IMR-90 (cell line): ENCODE measurements at regions not wholly inside any gene's neighbourhood (a gene's known extent, or its start where the extent isn't known, plus 50 kb on each side); places are given as distances from the start of the nearest gene placed in this dataset.
A peak's percentile ranks its signal among the peaks of the same experiment; 100 is the strongest.

Experiments
- ATAC-seq: fragments of 200-7000 bp; cut with Tn5 transposase; 2 replicates; pipeline ENCODE4 v1.9.1; 2020; ENCODE audit warnings: low read depth, mild to moderate bottlenecking, moderate library complexity
- BruUV-seq: library from RNA; stranded (reverse); fragments of 400-500 nt; replicated peaks from 2 replicates; lab custom pipeline; 2021; lab: Mats Ljungman, UMichigan
- CTCF ChIA-PET: fragments of 300-600 bp; formaldehyde crosslinking; extraction: SDS; loops from one replicate; lab custom pipeline; 2021; ENCODE audit warnings: antibody characterized with exemption; lab: Yijun Ruan, JAX
- POLR2A ChIA-PET: fragments of 300-600 bp; sonication (Branson Sonifier 250); formaldehyde crosslinking; loops from one replicate; lab custom pipeline; 2022; ENCODE audit warnings: antibody characterized with exemption; ENCODE audit not compliant: unreplicated experiment; lab: Charles Lee
- DNase-seq: peaks from one replicate; pipeline ENCODE4 v3.0.0; 2013
- H2AFZ ChIP-seq: replicated peaks from 2 replicates; pipeline ENCODE3; 2013; ENCODE audit warnings: low read length, mild to moderate bottlenecking; ENCODE audit not compliant: poor library complexity
- H2AK5ac ChIP-seq: 2 replicates; pipeline ENCODE4 v1.6.1; 2013; ENCODE audit warnings: low read depth, low read length, inconsistent platforms
- H2AK9ac ChIP-seq: replicated peaks from 2 replicates; pipeline ENCODE3; 2013; ENCODE audit warnings: mild to moderate bottlenecking, low read depth, low read length, moderate library complexity; ENCODE audit not compliant: poor library complexity
- H2BK120ac ChIP-seq: 2 replicates; pipeline ENCODE4 v1.6.1; 2013; ENCODE audit warnings: low read depth, low read length, inconsistent platforms
- H2BK15ac ChIP-seq: 3 replicates; pipeline ENCODE4 v1.6.1; 2013; ENCODE audit warnings: low read depth, low read length, inconsistent platforms
- H2BK20ac ChIP-seq: 2 replicates; pipeline ENCODE4 v1.6.1; 2013; ENCODE audit warnings: low read depth, mild to moderate bottlenecking, inconsistent platforms, low read length, moderate library complexity
- H2BK5ac ChIP-seq: 2 replicates; pipeline ENCODE4 v1.6.1; 2013; ENCODE audit warnings: mild to moderate bottlenecking, low read depth, low read length, inconsistent platforms; ENCODE audit not compliant: poor library complexity, severe bottlenecking
- H3K14ac ChIP-seq: replicated peaks from 2 replicates; pipeline ENCODE4 v1.6.1; 2013; ENCODE audit warnings: low read depth, low read length, inconsistent platforms
- H3K18ac ChIP-seq: 2 replicates; pipeline ENCODE4 v1.6.1; 2013; ENCODE audit warnings: low read depth, low read length, control low read depth
- H3K23ac ChIP-seq: 2 replicates; pipeline ENCODE4 v1.6.1; 2013; ENCODE audit warnings: low read depth, low read length, inconsistent platforms
- H3K27ac ChIP-seq: 2 replicates; pipeline ENCODE4 v1.5.1; 2013; ENCODE audit warnings: mild to moderate bottlenecking, control low read depth, low read length; ENCODE audit not compliant: insufficient read depth
- H3K27me3 ChIP-seq: 2 replicates; pipeline ENCODE4 v1.6.1; 2013; ENCODE audit warnings: low read length; ENCODE audit not compliant: control insufficient read depth, insufficient read depth
- H3K36me3 ChIP-seq: 2 replicates; pipeline ENCODE4 v1.6.1; 2013; ENCODE audit warnings: low read length, mixed read lengths; ENCODE audit not compliant: control insufficient read depth, insufficient read depth
- H3K4ac ChIP-seq: 2 replicates; pipeline ENCODE4 v1.6.1; 2013; ENCODE audit warnings: low read depth, low read length, inconsistent platforms
- H3K4me1 ChIP-seq: 2 replicates; pipeline ENCODE4 v1.6.1; 2013; ENCODE audit warnings: low read length, mixed read lengths; ENCODE audit not compliant: control insufficient read depth, insufficient read depth
- H3K4me2 ChIP-seq: 2 replicates; pipeline ENCODE4 v1.6.1; 2013; ENCODE audit warnings: low read depth, mild to moderate bottlenecking, control low read depth, low read length, moderate library complexity
- H3K4me3 ChIP-seq: 2 replicates; pipeline ENCODE4 v1.5.1; 2013; ENCODE audit warnings: low read depth, mild to moderate bottlenecking, control low read depth, low read length, moderate library complexity; ENCODE audit not compliant: insufficient read depth
- H3K56ac ChIP-seq: 2 replicates; pipeline ENCODE4 v1.6.1; 2013; ENCODE audit warnings: low read length, inconsistent platforms; ENCODE audit not compliant: insufficient read depth; ENCODE audit errors: extremely low read depth
- H3K79me1 ChIP-seq, 2 experiments: 2 replicates each; pipeline ENCODE4 v1.6.1; 2013; ENCODE audit warnings: low read length in 2 of 2, inconsistent platforms in 1 of 2, low read depth in 1 of 2
- H3K9ac ChIP-seq: 2 replicates; pipeline ENCODE4 v1.6.1; 2013; ENCODE audit warnings: low read depth, low read length, control low read depth
- H3K9me1 ChIP-seq: 2 replicates; pipeline ENCODE4 v1.6.1; 2013; ENCODE audit warnings: low read length, inconsistent platforms; ENCODE audit not compliant: insufficient read depth
- H3K9me3 ChIP-seq: 2 replicates; pipeline ENCODE4 v1.6.1; 2013; ENCODE audit warnings: low read length; ENCODE audit not compliant: control insufficient read depth, insufficient read depth
- H4K20me1 ChIP-seq: 2 replicates; pipeline ENCODE4 v1.6.1; 2013; ENCODE audit warnings: low read length, inconsistent platforms; ENCODE audit not compliant: insufficient read depth
- H4K5ac ChIP-seq: 2 replicates; pipeline ENCODE4 v1.6.1; 2013; ENCODE audit warnings: mild to moderate bottlenecking, low read depth, low read length, control low read depth
- H4K8ac ChIP-seq, 2 experiments: 2 replicates each; pipeline ENCODE4 v1.6.1; 2013; ENCODE audit warnings: low read depth in 2 of 2, low read length in 2 of 2, control low read depth in 1 of 2, inconsistent platforms in 1 of 2
- H4K91ac ChIP-seq: 2 replicates; pipeline ENCODE4 v1.6.1; 2013; ENCODE audit warnings: low read depth, low read length, inconsistent platforms; ENCODE audit not compliant: insufficient read depth
- BHLHE40 ChIP-seq: fragments of 150-350 bp; IDR thresholded peaks from 2 replicates; pipeline ENCODE4 v1.6.1; 2016; ENCODE audit warnings: mild to moderate bottlenecking, low read depth, low read length
- CEBPB ChIP-seq: IDR thresholded peaks from 2 replicates; pipeline ENCODE4 v1.6.1; 2012; ENCODE audit warnings: low read depth, low read length, improper control_type of control experiment
- CHD1 ChIP-seq: IDR thresholded peaks from 2 replicates; pipeline ENCODE4 v1.6.1; 2012; ENCODE audit warnings: low read depth, low read length, improper control_type of control experiment
- ELK1 ChIP-seq: fragments of 150-350 bp; IDR thresholded peaks from 2 replicates; pipeline ENCODE4 v1.6.1; 2016; ENCODE audit warnings: low read depth, mild to moderate bottlenecking, low read length, moderate library complexity, borderline replicate concordance
- MAFK ChIP-seq: IDR thresholded peaks from 2 replicates; pipeline ENCODE4 v1.6.1; 2012; ENCODE audit warnings: low read depth, low read length, improper control_type of control experiment
- MAZ ChIP-seq: IDR thresholded peaks from 2 replicates; pipeline ENCODE4 v1.6.1; 2012; ENCODE audit warnings: low read depth, mild to moderate bottlenecking, low read length, improper control_type of control experiment, moderate library complexity, borderline replicate concordance
- MXI1 ChIP-seq: IDR thresholded peaks from 2 replicates; pipeline ENCODE4 v1.6.1; 2012; ENCODE audit warnings: low read depth, mild to moderate bottlenecking, low read length, moderate library complexity, borderline replicate concordance
- NFE2L2 ChIP-seq: fragments of 150-350 bp; IDR thresholded peaks from 2 replicates; pipeline ENCODE4 v1.6.1; 2016; ENCODE audit warnings: low read depth, mild to moderate bottlenecking, low read length
- POLR2A ChIP-seq: IDR thresholded peaks from 2 replicates; pipeline ENCODE4 v1.6.1; 2012; ENCODE audit warnings: mild to moderate bottlenecking, low read depth, low read length
- RAD21 ChIP-seq: IDR thresholded peaks from 2 replicates; pipeline ENCODE4 v1.6.1; 2012; ENCODE audit warnings: low read length, improper control_type of control experiment
- RCOR1 ChIP-seq: IDR thresholded peaks from 2 replicates; pipeline ENCODE4 v1.6.1; 2012; ENCODE audit warnings: mild to moderate bottlenecking, low read length, improper control_type of control experiment; ENCODE audit not compliant: insufficient replicate concordance
- RFX5 ChIP-seq: IDR thresholded peaks from 2 replicates; pipeline ENCODE4 v1.8.0; 2012; ENCODE audit warnings: low read depth, mild to moderate bottlenecking, low read length, moderate library complexity
- SMC3 ChIP-seq: fragments of 150-350 bp; IDR thresholded peaks from 2 replicates; pipeline ENCODE4 v1.6.1; 2016; ENCODE audit warnings: low read depth, mild to moderate bottlenecking, antibody characterized with exemption, low read length, moderate library complexity
- WGBS, 2 experiments: methylation state at CpG; one replicate each; pipeline versions ENCODE4 v1.1.5 to v1.1.7; 2013; ENCODE audit warnings: missing lambda C conversion rate in 2 of 2; ENCODE audit not compliant: insufficient read length in 1 of 2; ENCODE audit errors: extremely low coverage in 2 of 2; 5-methylcytosine and 5-hydroxymethylcytosine counted together
- dilution Hi-C: fragments of 300-500 bp; cut with HindIII; formaldehyde crosslinking; loops from one replicate; pipeline ENCODE4 v1.14.3; 2018; ENCODE audit warnings: low sequenced_read_pairs; ENCODE audit not compliant: unreplicated experiment
- in situ Hi-C: fragments of 300-500 bp; cut with MboI; formaldehyde crosslinking; loops from 3 replicates; pipeline ENCODE4 v1.14.3; 2019; ENCODE audit warnings: low sequenced_read_pairs, inconsistent platforms, mixed read lengths
- intact Hi-C: fragments of 100-400 bp; cut with micrococcal nuclease; formaldehyde crosslinking; loops from 2 replicates; pipeline ENCODE4 v1.10.0; 2022
- TF ChIP-seq, protein P1 (sequence below): conservative IDR thresholded peaks from 2 replicates; pipeline ENCODE4 v1.5.1; 2012; ENCODE audit warnings: mild to moderate bottlenecking, low read depth, low read length, improper control_type of control experiment

- H2AK9ac ChIP-seq: peak overlapping the region; percentile 11
- H3K27ac ChIP-seq: no peak overlapping the region; the same call in 1 of the 2 replicates
- peak overlapping the region; percentile 99 for H2BK20ac ChIP-seq
- H4K20me1 ChIP-seq: no peaks in the 10 kb centered on the region
- peak overlapping the region; percentile 34 to 79; a peak in 2 of 4 replicates for H4K8ac ChIP-seq
- H3K9me3 ChIP-seq: no peaks in the 10 kb centered on the region
- no peak overlapping the region for H3K4me2 ChIP-seq
- CTCF ChIA-PET: no interaction called here
- no peak overlapping the region for H2AFZ ChIP-seq
- peak overlapping the region; percentile 92; the same call in 2 of the 3 replicates for H2BK15ac ChIP-seq
- peak overlapping the region; percentile 98 for H3K4ac ChIP-seq
- BruUV-seq: no TSS peak
- H3K4me1 ChIP-seq: peaks cover 9% of the 10 kb centered on the region
- dilution Hi-C loops: no loop called here
- peak overlapping the region; percentile 94 for H2AK5ac ChIP-seq
- 95% methylated on average over 13 of the region's 26 CpGs; no CpG with 5 or more reads in 1 of the 2 experiments for WGBS, 2 experiments
- H2BK5ac ChIP-seq: peak overlapping the region; percentile 50
- H3K9ac ChIP-seq: no peak overlapping the region
- H3K9me1 ChIP-seq: peaks cover 29% of the 10 kb centered on the region
- no peak overlapping the region for H3K23ac ChIP-seq
- POLR2A ChIA-PET: no interaction called here
- H3K56ac ChIP-seq: no peak overlapping the region
- peak overlapping the region; percentile 87 for H4K91ac ChIP-seq
- no peak for ATAC-seq
- H3K4me3 ChIP-seq: no peak overlapping the region
- no peak overlapping the region for H4K5ac ChIP-seq
- no peaks in the 10 kb centered on the region for H3K36me3 ChIP-seq
- TF ChIP-seq CHD1: no peak
- no peak for TF ChIP-seq MAZ
- TF ChIP-seq MXI1: no peak
- TF ChIP-seq RFX5: no peak
- no peak for TF ChIP-seq MAFK
- TF ChIP-seq RCOR1: no peak
- no peak for TF ChIP-seq ELK1
- TF ChIP-seq SMC3: no peak
- TF ChIP-seq, protein P1, sequence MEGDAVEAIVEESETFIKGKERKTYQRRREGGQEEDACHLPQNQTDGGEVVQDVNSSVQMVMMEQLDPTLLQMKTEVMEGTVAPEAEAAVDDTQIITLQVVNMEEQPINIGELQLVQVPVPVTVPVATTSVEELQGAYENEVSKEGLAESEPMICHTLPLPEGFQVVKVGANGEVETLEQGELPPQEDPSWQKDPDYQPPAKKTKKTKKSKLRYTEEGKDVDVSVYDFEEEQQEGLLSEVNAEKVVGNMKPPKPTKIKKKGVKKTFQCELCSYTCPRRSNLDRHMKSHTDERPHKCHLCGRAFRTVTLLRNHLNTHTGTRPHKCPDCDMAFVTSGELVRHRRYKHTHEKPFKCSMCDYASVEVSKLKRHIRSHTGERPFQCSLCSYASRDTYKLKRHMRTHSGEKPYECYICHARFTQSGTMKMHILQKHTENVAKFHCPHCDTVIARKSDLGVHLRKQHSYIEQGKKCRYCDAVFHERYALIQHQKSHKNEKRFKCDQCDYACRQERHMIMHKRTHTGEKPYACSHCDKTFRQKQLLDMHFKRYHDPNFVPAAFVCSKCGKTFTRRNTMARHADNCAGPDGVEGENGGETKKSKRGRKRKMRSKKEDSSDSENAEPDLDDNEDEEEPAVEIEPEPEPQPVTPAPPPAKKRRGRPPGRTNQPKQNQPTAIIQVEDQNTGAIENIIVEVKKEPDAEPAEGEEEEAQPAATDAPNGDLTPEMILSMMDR: no peak
- TF ChIP-seq RAD21: no peak
- no peak for TF ChIP-seq BHLHE40
- TF ChIP-seq NFE2L2: no peak
- no peak for TF ChIP-seq CEBPB
- TF ChIP-seq POLR2A: no peak
- 0 out of 4 replicates have a peak, but pooled peaks cover 0 to 3% of the 10 kb centered on the region in 2 experiments for H3K79me1 ChIP-seq
- in situ Hi-C loops: no loop called here
- H3K18ac ChIP-seq: no peak overlapping the region
- intact Hi-C loops: no loop called here
- no peaks in the 10 kb centered on the region for H3K27me3 ChIP-seq
- peak overlapping the region; percentile 91 for H3K14ac ChIP-seq
- DNase-seq: no peak
- peak overlapping the region; percentile 76 for H2BK120ac ChIP-seq
Measured at GRCh38 chr16:86993426-86994110, 323.6 kb downstream of the C16orf95 start.
